SKM-1 treated with dmso at 0.1 percent for 144 hours (cell line): ENCODE measurements at regions not wholly inside any gene's neighbourhood (a gene's known extent, or its start where the extent isn't known, plus 50 kb on each side); places are given as distances from the start of the nearest gene placed in this dataset.
A peak's percentile ranks its signal among the peaks of the same experiment; 100 is the strongest.

ENCODE experiments used
- DNase-seq: peaks from one replicate; lab custom pipeline; 2025; ENCODE audit not compliant: unreplicated experiment; lab: John Stamatoyannopoulos, UW

DNA sequence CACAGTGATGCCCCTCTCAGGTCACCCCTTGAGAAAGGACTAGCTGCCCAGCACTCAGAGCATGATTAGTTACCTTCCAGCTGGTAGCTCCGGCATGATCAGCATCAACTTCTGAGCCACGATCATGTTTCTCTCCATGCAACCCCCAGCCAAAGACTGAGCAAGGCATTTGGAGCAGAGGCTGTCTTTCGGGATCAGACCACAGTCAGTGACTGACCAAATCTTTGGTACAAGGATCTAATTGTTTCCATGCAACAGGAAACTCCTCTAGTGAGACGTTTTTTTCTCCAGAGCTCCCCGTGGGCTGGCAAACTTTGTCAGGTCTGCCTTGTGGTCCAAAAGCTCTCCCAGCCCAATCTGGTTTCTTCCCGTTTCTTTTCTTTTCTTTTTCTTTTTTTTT, 244.3 kb downstream of the METTL4 start:
- DNase-seq: no peak

DNA sequence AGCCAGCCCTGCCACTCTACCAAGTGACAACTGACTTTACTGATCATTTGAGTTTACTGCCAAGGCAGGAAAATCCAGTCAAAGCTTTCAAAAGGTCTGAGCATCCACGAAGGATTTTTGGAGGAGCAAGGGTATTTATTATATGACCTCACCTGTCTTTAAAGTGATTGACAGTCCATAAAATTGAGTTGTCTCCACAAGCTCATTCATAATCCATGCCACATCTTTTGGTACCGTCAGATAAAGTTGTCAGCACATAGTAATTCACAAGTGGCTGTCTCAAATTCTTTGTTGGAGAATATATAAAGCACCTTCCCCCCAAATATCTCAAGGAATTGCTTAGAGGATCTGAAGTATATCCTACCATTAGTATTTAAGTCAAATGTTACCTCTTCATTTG, 240.5 kb downstream of the METTL4 start:
- no peak for DNase-seq

GRCh38 chr18:2331491-2331890, 239.8 kb downstream of the METTL4 start:
- no peak for DNase-seq

DNA sequence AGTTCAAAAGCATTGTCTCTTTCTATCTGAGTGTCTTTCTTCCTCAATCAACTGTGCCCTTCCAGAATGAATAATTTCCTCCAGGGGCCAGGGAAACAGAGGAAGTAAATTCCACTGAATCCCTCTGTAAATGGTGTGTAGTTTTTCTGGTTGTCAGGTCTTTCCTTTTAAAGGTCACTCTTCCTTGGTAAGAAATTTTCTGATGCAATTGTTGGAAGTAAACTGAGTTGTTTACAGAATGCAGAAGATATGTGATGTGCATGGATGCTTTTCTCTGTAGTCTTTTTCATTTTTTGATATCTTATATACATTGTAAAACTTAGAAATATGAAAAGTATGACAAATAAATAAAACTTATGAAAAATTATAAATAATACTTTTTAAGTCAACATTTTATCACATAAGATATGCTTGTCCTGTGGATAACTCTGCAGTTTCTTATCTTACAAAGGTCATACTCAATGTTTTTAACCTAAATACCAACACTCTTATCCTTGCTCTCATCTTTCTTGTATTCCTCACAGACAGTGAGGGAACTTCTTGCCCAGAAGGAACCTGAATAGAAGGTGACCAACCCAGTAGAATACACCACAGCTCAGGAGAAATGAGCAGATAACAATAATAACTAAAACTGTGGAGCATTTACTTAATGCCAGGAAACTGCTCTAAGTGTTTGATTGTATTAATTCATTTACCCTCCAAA, 234.5 kb downstream of the METTL4 start:
- DNase-seq: no peak

- DNase-seq: no peak
These were observed 233.7 kb downstream of the METTL4 start for GRCh38 chr18:2337552-2338141.

DNA sequence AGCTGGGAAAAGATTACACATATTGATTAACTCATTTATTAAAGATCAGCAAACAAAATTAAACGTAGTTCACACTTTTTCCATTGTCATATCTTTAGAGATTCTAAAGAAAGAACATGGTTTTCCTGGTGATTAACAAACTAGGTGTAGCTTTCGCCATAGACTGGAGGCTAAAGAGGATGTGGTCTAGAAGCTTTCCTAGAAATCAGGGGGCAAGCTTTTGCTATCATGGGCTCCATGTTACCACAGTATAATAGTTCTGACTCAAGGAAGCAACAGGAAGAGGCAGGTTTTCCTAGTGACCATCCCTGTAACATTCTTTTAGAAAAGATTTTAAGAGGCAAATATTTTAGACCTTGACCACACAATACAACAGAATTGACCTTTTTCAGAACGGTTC, 232.7 kb downstream of the METTL4 start:
- DNase-seq: peak; percentile 4

DNA sequence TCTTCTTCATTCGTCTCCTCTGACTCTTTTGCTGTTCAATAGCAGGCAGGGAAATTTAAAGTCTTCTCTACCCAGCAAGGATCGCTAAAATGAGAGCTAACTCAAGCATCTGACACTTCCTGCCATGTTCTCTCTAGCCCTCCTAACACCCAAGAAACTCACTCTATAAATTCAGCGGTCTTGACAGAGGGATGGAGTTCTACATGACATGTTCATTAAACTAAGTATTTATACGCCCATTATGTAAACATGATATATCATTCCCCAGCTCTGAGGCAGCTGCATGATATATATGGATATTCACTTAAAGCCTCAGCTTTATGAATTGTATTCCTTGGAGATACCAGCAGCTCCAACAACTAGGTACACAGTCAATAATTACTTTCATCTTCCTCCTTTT, 231.0 kb downstream of the METTL4 start:
- no peak for DNase-seq

DNA sequence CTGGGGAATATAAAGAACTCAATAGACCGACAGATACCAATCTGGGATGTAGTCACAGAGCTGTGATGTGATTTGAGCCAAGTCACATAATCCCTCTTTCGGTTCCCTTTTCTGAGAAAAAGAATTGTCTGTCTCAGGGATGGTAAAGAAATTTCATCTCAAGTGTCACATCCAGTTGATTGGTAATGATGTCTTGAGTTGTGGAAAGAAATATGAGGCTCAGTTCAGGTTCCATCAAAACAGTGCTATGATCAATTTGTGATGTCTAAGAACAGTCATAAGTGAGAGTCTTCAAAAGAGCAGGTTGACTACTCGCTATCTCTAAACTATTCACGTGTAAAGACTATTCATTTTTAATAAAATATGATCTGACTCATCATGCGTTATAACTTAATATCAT, 223.3 kb downstream of the METTL4 start:
- no peak for DNase-seq

DNA sequence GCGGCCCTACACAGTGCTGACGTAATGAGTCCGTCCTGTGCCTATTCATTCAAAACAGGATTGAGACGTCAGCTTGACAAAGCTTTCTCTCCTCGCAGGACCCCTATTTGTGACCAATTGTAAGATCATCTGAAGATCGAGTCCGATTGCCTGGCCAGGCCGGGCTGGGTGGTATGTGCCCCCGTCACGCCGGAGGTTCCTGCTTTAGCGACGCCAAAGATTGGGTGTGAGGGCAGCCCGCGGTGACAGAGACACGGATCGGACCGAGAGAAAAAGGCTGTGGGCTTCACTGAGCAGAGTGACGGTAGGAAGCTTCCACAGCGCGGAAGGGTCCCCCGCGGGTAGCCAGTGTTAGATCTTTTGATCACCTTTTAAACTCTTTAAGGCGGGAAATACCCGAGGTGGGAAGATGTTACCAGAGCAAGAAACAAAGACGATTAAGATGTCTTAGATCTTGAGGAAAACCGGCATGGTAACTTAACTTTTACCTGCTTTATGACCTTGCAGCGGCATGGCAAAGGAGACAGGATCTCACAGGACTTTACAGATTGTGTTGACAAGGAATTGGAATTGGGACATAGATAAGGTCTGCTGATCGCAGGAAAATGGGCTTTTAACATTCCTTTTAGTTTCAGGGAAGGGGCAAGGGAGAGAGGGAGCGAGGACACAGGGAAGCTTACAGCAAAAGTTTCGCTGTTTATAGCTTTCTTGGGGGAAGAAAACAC, 220.0 kb downstream of the METTL4 start:
- DNase-seq: no peak

DNA sequence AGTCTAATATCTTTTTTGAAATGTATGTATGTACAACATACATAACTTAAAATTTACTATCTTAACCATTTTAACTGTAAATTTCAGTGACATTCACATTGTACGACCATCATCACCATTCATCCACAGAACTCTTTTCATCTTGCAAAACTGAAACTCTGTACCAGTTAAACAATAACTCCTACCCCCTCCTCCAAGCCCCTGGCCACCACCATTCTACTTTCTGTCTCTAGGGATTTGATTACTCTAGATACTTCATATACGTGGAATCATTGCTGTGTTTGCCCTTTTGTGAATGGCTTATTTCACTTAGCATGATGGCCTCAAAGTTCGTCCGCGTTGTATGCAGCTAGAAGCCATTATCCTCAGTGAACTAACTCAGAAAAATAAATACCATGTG, 217.0 kb downstream of the METTL4 start:
- DNase-seq: no peak

GRCh38 chr18:2356906-2357305, 214.4 kb downstream of the METTL4 start:
- DNase-seq: no peak

- DNase-seq: no peak
These were observed 210.4 kb downstream of the METTL4 start for GRCh38 chr18:2360861-2361260.

GRCh38 chr18:2368102-2368501, 203.2 kb downstream of the METTL4 start:
- no peak for DNase-seq

GRCh38 chr18:2376707-2377106, 194.6 kb downstream of the METTL4 start:
- no peak for DNase-seq

- DNase-seq: no peak
These were observed 191.2 kb downstream of the METTL4 start for GRCh38 chr18:2380101-2380500.

DNA sequence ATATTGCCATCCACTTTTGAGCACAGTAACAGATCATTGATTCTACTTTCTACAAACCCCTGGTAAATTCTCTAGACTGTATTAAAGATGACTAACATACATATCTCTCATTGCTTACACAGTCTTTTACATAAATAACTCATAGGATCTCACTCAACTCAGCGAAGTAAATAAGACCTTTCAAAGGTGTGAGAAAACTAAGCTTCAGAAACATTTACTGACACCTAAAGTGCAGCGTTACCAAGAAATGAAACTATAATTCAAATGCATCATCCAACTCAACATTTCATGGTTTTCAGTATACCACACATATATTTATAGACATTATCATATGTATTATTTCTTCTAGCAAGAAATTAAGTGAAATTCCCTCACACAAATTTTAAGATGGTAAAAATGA, 189.8 kb downstream of the METTL4 start:
- no peak for DNase-seq

DNA sequence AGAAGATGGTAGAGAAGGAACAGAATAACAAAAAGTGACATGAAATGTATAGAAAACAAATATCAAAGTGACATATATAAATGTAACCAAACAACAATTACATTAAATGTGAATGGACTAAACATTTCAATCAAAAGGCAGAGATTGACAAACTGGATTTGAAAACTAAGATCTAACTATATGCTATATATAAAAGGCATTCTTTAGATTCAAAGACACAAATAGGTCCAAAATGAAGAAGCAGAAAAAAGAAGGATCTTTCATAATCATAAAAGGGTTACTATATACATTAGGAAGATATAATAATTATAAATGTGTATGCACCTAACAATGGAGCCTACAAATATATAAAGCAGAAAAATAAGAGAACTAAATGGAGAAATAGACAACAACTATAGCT, 183.7 kb downstream of the METTL4 start:
- DNase-seq: no peak

DNA sequence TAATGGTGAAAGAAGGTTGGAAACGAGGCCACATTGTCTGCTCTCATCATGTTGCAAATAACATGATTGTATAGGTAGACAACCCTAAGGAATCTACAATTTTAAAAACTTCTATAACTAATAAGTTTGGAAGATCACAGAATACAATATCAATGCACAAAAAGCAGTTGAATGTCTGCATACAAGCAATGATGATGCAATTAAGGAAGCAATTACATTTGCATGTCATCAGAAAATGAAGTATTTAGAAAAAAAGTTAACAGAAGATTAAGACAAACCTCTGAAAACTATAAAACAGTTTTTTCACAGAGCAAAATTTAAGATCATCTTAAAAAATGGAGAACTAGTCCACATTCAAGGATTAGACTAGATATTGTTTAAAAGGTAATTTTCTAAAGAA, 181.1 kb downstream of the METTL4 start:
- DNase-seq: no peak

- no peak for DNase-seq
These were observed 179.8 kb downstream of the METTL4 start for GRCh38 chr18:2391470-2391869.

DNA sequence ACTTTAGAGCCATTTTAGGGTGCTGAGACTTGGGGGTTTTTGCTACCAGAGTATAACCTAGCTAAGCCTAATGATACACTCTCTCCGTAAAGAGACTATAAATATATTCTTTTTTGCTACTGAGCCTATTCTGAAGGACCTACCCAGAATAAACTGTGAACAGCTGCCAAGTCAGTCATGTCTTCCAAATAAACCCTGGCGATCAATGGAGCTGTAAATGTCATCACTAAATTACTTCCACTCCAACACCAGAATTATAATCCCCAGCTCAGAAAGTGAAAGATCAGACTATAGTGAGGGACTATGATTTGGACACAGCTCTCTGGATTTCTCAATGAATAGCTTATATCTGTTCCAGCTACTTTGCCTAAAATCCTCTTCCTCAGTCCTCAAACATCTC, 178.9 kb downstream of the METTL4 start:
- no peak for DNase-seq

DNA sequence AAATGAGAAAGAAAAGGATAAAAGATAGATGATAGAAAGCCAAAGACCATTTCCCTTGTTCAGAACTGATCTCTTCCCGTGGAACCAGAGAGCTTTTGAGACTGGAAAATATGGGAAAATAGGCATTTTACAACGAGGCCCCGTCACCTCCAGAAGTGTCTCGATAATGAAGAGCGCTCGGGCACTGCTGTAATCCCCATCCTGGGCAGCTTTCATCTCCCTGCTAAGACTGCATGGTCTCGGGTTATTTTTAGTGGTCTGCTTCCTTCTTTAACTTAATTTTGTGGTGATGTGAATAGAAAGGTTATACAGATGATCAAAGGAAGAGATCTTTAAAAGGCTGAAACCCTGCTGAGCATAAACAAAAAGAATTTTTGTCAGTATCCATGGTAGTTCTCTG, 176.6 kb downstream of the METTL4 start:
- DNase-seq: no peak

- DNase-seq: no peak
These were observed 175.7 kb downstream of the METTL4 start for GRCh38 chr18:2395427-2396161.
